ENCODE measurements at regions not wholly inside any gene's neighbourhood (a gene's known extent, or its start where the extent isn't known, plus 50 kb on each side); places are given as distances from the start of the nearest gene placed in this dataset.
"Not testable (repeated sequence)": the region's sequence is repeated elsewhere in the genome, so short reads cannot be mapped to it uniquely, and the experiment has no call there.

DNA sequence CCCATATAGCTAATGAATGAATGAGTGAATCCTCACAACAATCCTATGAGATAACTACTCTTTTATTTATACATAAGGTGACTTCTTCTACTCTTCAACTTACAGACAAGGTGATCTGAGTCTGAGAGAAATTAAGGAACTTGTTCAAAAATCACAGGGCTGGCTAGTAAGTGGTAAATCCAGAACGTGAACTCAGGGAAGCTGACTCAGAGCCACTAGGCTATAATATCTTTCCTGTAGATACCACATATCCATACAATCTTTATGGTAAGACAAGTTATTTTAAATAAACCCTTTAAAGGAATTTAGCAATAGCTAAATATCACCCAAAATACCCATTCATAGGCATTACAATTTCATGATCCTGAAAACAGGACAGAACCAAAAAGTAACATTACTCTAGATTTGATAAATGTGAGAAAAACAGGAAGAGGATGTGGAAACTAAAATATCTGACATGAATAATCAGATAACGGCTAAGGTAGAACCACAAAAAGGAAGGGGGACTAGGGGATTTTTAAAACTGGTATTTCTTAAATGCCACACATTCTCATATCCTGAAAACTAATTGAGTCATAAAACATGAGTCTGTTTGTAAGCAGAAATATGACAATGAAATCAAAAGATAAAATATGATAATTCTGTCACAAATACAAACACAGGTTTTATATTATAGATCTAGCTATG lies 119.7 kb downstream of the NBPF8 start:
- H3K4me1 Mint-ChIP-seq, H3K27me3 Mint-ChIP-seq, H3K9me3 Mint-ChIP-seq, DNase-seq: not testable (repeated sequence)
- Mint-ChIP-seq H3K4me3 (peak overlapping the region; percentile 50 to 79), H3K27ac (peak overlapping the region; percentile 93 to 98)
- peak; percentile 91 for ATAC-seq

- Mint-ChIP-seq H3K4me3 (peak overlapping the region; percentile 50 to 79), H3K27ac (peak overlapping the region; percentile 93 to 98)
- peak; percentile 87 for ATAC-seq
- not testable (repeated sequence) for H3K27me3 Mint-ChIP-seq, H3K4me1 Mint-ChIP-seq, H3K9me3 Mint-ChIP-seq
- DNase-seq = peak in 1 of 2 donors; percentile 4
Measured at GRCh38 chr1:120535052-120535451, 120.2 kb downstream of the NBPF8 start.

- DNase-seq, ATAC-seq, H3K4me1 Mint-ChIP-seq, H3K27me3 Mint-ChIP-seq, H3K27ac Mint-ChIP-seq, H3K9me3 Mint-ChIP-seq, H3K4me3 Mint-ChIP-seq: not testable (repeated sequence)
Measured at GRCh38 chr1:120541394-120541793, 126.6 kb downstream of the NBPF8 start.

DNA sequence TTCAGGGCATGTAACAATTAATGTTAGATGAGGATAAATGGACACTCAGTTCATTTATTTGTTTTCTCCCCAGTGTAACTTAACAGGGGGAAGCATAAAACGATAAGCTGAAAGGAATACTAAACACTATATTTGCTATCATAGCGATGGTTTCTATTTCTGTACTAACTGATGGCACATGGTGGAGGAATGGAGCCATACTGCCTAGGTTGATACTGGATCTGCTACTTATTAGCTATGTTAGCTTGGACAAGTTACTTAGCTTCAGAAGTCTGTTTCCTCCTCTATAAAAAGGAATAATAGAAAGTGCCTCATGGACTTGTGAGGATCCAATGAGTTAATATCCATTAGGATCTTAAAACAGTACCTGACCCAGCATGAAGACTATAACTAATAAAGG lies 127.5 kb downstream of the NBPF8 start:
- not testable (repeated sequence) for H3K4me3 Mint-ChIP-seq, H3K27me3 Mint-ChIP-seq, ATAC-seq, H3K9me3 Mint-ChIP-seq, H3K27ac Mint-ChIP-seq, DNase-seq, H3K4me1 Mint-ChIP-seq

DNA sequence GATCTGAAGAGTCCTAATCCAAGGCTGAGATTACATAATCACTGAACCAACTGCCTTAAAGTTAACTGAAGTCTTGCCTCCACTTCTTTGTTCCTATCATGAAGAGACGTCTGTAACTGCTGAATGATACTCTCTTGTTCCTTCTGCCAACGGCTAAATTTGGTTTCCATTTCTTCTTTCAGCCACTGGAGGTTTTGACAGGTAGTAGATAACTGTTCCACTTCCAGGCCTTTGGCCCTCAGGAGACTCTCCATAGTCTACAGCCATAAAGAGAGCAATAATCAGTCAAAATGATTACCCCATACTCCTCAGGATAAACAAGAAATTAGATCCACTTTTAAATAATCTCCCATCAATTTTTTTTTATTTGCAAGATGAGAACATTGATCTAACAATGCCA lies 128.1 kb downstream of the NBPF8 start:
- H3K4me3 Mint-ChIP-seq, H3K27ac Mint-ChIP-seq, H3K9me3 Mint-ChIP-seq, DNase-seq, H3K27me3 Mint-ChIP-seq, ATAC-seq, H3K4me1 Mint-ChIP-seq: not testable (repeated sequence)

- ATAC-seq (peak; percentile 96), DNase-seq (peak; percentile 71 to 86)
- H3K27ac Mint-ChIP-seq, H3K4me1 Mint-ChIP-seq, H3K9me3 Mint-ChIP-seq, H3K27me3 Mint-ChIP-seq, H3K4me3 Mint-ChIP-seq: not testable (repeated sequence)
Measured at GRCh38 chr1:120544434-120544833, 129.6 kb downstream of the NBPF8 start.

GRCh38 chr1:120550335-120550734 lies 135.5 kb downstream of the NBPF8 start:
- DNase-seq, H3K4me3 Mint-ChIP-seq, H3K27ac Mint-ChIP-seq, H3K4me1 Mint-ChIP-seq, ATAC-seq, H3K9me3 Mint-ChIP-seq, H3K27me3 Mint-ChIP-seq: not testable (repeated sequence)

- not testable (repeated sequence) for H3K4me1 Mint-ChIP-seq, H3K9me3 Mint-ChIP-seq, ATAC-seq, DNase-seq, H3K27ac Mint-ChIP-seq, H3K27me3 Mint-ChIP-seq
- peak overlapping the region in 1 of 2 donors; percentile 47 for H3K4me3 Mint-ChIP-seq
Measured at GRCh38 chr1:120552190-120552589, 137.4 kb downstream of the NBPF8 start.

DNA sequence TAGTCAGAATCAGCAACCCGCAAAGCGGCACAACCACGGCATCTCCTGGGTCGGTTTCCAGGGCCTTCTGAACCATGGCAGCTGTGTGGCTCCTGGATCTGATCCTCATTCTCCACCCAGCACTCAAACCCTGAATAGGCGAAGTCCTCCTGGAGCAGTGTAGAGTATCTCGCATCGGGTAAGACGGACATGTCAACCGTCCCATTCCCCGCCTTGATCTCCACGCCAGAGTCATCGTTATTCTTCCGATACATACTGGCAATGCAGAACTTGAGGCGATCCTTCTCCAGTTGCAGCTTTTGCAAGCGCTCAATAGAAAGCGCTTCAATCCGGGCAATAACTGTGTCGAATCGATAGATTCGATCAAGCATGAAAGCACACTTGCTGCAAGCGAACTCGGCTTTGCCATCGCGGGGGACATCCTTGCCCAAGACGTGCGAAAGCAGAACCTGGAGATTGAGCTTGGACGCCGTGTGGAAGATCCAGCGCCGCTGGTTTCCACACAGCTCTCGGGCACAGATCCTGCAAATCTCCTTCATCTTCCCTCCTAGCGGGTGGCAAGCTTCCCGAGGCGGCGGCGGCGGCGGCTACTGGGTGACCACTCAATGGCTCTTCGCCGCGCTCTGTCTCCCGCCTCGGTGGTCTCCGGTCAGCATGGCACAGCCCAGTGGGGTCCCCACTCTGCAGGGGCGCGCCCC lies 142.9 kb downstream of the NBPF8 start:
- peak in 1 of 2 donors; percentile 15 for DNase-seq
- peak overlapping the region; percentile 58 to 82 for H3K4me3 Mint-ChIP-seq
- not testable (repeated sequence) for H3K4me1 Mint-ChIP-seq, H3K27me3 Mint-ChIP-seq, ATAC-seq, H3K9me3 Mint-ChIP-seq
- H3K27ac Mint-ChIP-seq = peak overlapping the region in 1 of 2 donors; percentile 13

DNA sequence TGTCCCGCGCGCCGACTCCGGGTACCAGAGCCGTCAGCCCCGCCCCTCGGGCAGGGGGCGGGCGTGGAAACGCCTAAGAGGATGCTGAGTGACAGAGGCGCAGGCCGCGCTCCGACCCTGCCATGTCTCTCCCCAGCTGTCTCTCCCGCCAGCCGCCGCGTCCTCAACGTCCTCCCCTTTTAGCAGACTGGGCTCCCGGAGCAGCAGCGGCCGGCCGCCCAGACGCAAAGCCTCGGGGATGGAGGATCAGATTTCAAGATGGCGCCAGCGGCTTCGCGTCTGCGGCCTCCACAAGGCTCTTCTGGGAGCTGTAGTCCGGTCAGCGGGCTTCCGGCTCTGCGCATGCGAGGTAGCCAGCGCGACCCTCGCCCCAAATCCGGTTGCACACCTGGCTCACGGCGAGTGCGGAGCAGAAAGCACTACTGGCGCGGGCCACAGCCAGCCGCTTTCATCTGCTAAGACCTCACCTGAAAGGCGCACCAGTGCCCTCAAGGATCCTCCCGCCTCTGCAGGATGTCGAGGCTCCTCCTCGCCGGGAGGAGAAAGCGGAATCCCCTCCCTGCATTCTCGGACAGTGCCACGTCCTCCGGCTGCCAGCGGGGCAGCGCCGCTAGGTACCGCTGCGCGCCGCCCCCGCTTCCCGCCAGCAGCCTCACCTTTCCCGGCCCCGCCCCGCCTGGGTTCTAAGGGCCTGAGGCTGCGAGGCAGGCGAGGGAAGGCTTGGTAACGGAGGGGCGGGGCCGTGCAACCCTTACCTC lies 143.6 kb downstream of the NBPF8 start:
- H3K4me3 Mint-ChIP-seq = peak overlapping the region; percentile 76 to 82
- ATAC-seq (peak; percentile 86), DNase-seq (peak; percentile 56 to 77)
- peak overlapping the region in 1 of 2 donors; percentile 91 for H3K27ac Mint-ChIP-seq
- not testable (repeated sequence) for H3K9me3 Mint-ChIP-seq, H3K27me3 Mint-ChIP-seq, H3K4me1 Mint-ChIP-seq

- H3K4me1 Mint-ChIP-seq, H3K27me3 Mint-ChIP-seq, H3K27ac Mint-ChIP-seq, H3K4me3 Mint-ChIP-seq, H3K9me3 Mint-ChIP-seq: not testable (repeated sequence)
- DNase-seq (peak in 1 of 2 donors; percentile 12), ATAC-seq (peak; percentile 61)
Measured at GRCh38 chr1:120561767-120562166, 146.9 kb downstream of the NBPF8 start.

DNA sequence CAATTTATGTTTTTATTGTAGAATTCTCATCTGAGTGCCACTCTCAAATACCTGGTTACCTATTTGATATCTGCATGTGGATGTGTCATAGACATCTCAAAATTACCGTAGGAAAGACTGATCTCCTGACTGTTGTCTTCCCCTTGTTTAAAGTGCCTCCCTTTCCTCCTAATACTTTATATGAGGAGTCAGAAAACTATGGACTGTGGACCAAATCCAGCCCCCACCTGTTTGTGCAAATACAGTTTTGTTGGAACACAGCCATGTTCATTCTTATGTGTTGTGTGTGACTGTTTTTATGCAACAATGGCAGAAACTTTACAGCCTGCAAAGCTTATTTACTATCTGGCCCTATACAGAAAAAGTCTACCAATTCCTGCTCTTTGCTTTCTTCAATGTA lies 150.6 kb downstream of the NBPF8 start:
- not testable (repeated sequence) for H3K4me3 Mint-ChIP-seq, H3K27ac Mint-ChIP-seq, H3K27me3 Mint-ChIP-seq, DNase-seq, ATAC-seq, H3K9me3 Mint-ChIP-seq, H3K4me1 Mint-ChIP-seq

- DNase-seq, H3K4me3 Mint-ChIP-seq, H3K4me1 Mint-ChIP-seq, H3K9me3 Mint-ChIP-seq, ATAC-seq, H3K27ac Mint-ChIP-seq, H3K27me3 Mint-ChIP-seq: not testable (repeated sequence)
Measured at GRCh38 chr1:120567620-120568019, 152.8 kb downstream of the NBPF8 start.

DNA sequence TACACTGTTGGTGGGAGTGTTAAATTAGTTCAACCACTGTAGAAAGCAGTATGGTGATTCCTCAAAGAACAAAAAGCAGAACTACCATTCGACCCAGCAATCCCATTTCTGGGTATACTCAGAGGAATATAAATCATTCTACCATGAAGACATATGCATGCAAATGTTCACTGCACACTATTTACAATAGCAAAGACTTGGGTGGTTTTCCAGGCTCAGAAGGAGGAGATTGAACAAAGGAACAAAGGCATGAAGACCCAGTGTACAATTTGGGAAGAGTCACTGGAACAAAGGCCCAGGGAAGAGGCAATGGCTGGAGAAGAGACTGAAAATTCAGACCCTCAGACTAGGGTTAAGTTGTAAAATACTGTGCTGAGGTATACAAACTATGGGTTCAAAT lies 148.5 kb upstream of the NBPF26 start:
- H3K9me3 Mint-ChIP-seq, DNase-seq, ATAC-seq, H3K27ac Mint-ChIP-seq, H3K4me3 Mint-ChIP-seq, H3K27me3 Mint-ChIP-seq, H3K4me1 Mint-ChIP-seq: not testable (repeated sequence)

- not testable (repeated sequence) for DNase-seq, H3K27me3 Mint-ChIP-seq, H3K9me3 Mint-ChIP-seq, H3K27ac Mint-ChIP-seq, H3K4me1 Mint-ChIP-seq, ATAC-seq, H3K4me3 Mint-ChIP-seq
Measured at GRCh38 chr1:120582135-120582534, 141.6 kb upstream of the NBPF26 start.

DNA sequence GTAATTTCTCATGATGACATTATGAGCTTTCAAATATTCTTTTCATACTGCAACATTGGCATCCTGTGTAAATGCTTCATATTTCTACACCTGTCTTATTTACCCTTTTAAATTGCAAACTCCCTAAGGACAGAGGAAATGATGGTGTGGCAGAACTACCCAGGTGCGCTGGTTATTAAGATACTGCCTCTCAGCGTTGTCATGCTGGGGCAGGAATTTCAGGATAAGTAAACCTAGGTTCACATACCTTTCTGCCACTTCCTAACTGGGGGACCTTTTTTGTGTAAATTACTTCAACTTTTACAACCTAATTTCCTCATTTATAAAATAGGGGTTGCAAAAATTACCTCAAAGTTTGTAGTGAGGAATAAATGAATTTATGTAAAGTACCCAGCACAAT lies 137.7 kb upstream of the NBPF26 start:
- not testable (repeated sequence) for H3K4me1 Mint-ChIP-seq, H3K9me3 Mint-ChIP-seq, H3K27ac Mint-ChIP-seq, H3K27me3 Mint-ChIP-seq, DNase-seq, H3K4me3 Mint-ChIP-seq, ATAC-seq

Measured in stimulated activated naive CD8-positive, alpha-beta T cell treated with anti-CD3 and anti-CD28 coated beads, Interleukin-15, amount 100 ng/mL, for 72 hours (primary cell).